ENCODE measurements at regions not wholly inside any gene's neighbourhood (a gene's known extent, or its start where the extent isn't known, plus 50 kb on each side); places are given as distances from the start of the nearest gene placed in this dataset.

- TF ChIP-seq, protein P1, sequence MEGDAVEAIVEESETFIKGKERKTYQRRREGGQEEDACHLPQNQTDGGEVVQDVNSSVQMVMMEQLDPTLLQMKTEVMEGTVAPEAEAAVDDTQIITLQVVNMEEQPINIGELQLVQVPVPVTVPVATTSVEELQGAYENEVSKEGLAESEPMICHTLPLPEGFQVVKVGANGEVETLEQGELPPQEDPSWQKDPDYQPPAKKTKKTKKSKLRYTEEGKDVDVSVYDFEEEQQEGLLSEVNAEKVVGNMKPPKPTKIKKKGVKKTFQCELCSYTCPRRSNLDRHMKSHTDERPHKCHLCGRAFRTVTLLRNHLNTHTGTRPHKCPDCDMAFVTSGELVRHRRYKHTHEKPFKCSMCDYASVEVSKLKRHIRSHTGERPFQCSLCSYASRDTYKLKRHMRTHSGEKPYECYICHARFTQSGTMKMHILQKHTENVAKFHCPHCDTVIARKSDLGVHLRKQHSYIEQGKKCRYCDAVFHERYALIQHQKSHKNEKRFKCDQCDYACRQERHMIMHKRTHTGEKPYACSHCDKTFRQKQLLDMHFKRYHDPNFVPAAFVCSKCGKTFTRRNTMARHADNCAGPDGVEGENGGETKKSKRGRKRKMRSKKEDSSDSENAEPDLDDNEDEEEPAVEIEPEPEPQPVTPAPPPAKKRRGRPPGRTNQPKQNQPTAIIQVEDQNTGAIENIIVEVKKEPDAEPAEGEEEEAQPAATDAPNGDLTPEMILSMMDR (IDR thresholded peaks at IDR 0.05) = no peak
- TF ChIP-seq POLR2A (IDR thresholded peaks at IDR 0.05) = no peak
- Histone ChIP-seq H3K9me3 (replicated peaks in 1 of 3) (no peaks in the 10 kb centered on the region), H3K4me1 (replicated peaks in 1 of 2) (no peaks in the 10 kb centered on the region), H3K27ac (no peak overlapping the region), H3K36me3 (replicated peaks in 1 of 2) (no peaks in the 10 kb centered on the region), H3K4me3 (no peak overlapping the region), H3K27me3 (no peaks in the 10 kb centered on the region)
- no peak for DNase-seq
- intact Hi-C loops (cut with DNase I) = no loop called here
- 83 to 92% (median 87%) methylated on average over 1 of the region's 1 CpG for WGBS, 4 donors
Measured at GRCh38 chr20:55584964-55585363, 420.4 kb downstream of the CBLN4 start.

DNA sequence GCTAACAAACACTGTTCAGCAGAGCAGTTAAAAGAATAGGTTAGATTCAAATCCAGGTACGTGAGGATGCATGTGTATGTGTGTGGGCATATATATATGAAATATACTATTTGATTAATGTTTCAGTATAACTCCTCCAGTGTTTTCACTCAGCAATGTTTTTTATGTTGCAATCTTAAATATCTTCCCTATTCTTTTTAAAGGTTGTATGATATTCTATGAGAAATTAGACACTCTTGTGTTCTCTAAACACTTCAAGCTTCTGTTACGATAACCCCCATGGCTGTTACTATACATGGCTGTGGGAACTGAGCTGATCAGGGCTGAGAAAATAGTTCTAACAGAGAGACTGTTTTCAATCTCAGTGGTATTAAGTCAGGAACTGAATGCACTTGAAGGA, 421.0 kb downstream of the CBLN4 start:
- TF ChIP-seq POLR2A (IDR thresholded peaks at IDR 0.05) = no peak
- TF ChIP-seq, protein P1 (IDR thresholded peaks at IDR 0.05) = no peak
- intact Hi-C loops (cut with DNase I) = no loop called here

DNA sequence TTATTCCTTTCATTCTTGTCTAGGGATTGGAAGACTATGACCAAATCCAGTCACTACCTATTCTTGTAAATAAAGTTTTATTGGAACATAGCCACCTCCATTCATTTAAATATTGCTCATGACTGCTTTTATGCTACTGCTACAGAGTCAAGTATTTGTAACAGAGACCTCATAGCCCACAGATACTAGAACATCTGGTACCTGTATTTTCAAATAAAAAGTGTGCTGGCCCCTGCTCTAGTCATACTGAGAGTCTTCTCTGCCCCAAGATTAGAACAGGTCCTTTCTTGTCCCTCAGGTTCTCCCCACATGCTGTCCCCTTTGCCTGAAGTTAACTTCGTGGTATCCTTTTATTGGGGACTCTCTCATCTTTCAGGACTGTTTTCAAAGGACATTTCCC, 422.3 kb downstream of the CBLN4 start:
- no peaks in the 10 kb centered on the region for H3K9me3 ChIP-seq (replicated peaks in 1 of 3)
- H3K27ac ChIP-seq = no peak overlapping the region
- no peaks in the 10 kb centered on the region for H3K4me1 ChIP-seq (replicated peaks in 1 of 2)
- H3K4me3 ChIP-seq = no peak overlapping the region
- WGBS, 4 donors = 73 to 79% (median 76%) methylated on average over 1 of the region's 1 CpG
- no peaks in the 10 kb centered on the region for H3K36me3 ChIP-seq (replicated peaks in 1 of 2)
- intact Hi-C loops (cut with DNase I) = no loop called here
- TF ChIP-seq, protein P1 (IDR thresholded peaks at IDR 0.05) = no peak
- no peak for DNase-seq
- no peaks in the 10 kb centered on the region for H3K27me3 ChIP-seq

More for the DNA sequence above, 421.0 kb downstream of the CBLN4 start:
- H3K4me1 ChIP-seq (replicated peaks in 1 of 2) = no peaks in the 10 kb centered on the region
- H3K4me3 ChIP-seq = no peak overlapping the region
- no peak for DNase-seq
- WGBS, 4 donors = 83 to 92% (median 89%) methylated on average over 2 of the region's 2 CpGs
- H3K36me3 ChIP-seq (replicated peaks in 1 of 2) = no peaks in the 10 kb centered on the region
- H3K9me3 ChIP-seq (replicated peaks in 1 of 3) = no peaks in the 10 kb centered on the region
- H3K27ac ChIP-seq = no peak overlapping the region
- no peaks in the 10 kb centered on the region for H3K27me3 ChIP-seq

- DNase-seq = no peak
- TF ChIP-seq POLR2A (IDR thresholded peaks at IDR 0.05) = no peak
- TF ChIP-seq, protein P1 (IDR thresholded peaks at IDR 0.05) = no peak
- H3K36me3 ChIP-seq (replicated peaks in 1 of 2) = no peaks in the 10 kb centered on the region
- no peak overlapping the region for H3K27ac ChIP-seq
- H3K9me3 ChIP-seq (replicated peaks in 1 of 3) = no peaks in the 10 kb centered on the region
- intact Hi-C loops (cut with DNase I) = no loop called here
- H3K27me3 ChIP-seq = no peaks in the 10 kb centered on the region
- WGBS, 4 donors = 80 to 88% (median 85%) methylated on average over 5 of the region's 5 CpGs
- no peak overlapping the region for H3K4me3 ChIP-seq
- no peaks in the 10 kb centered on the region for H3K4me1 ChIP-seq (replicated peaks in 1 of 2)
Measured at GRCh38 chr20:55582498-55582897, 422.8 kb downstream of the CBLN4 start.
